ENCODE measurements at regions not wholly inside any gene's neighbourhood (a gene's known extent, or its start where the extent isn't known, plus 50 kb on each side); places are given as distances from the start of the nearest gene placed in this dataset.

- no peak overlapping the region for H3K27ac ChIP-seq
- intact Hi-C loops (cut with DNase I; ENCODE audit: low total_unique reads): no loop called here
- H3K36me3 ChIP-seq: no peaks in the 10 kb centered on the region
- no peak for DNase-seq (ENCODE audit: low spot score in 2 of 2)
- no peaks in the 10 kb centered on the region for H3K9me3 ChIP-seq
- no peaks in the 10 kb centered on the region for H3K27me3 ChIP-seq
- no peaks in the 10 kb centered on the region for H3K4me1 ChIP-seq
- H3K4me3 ChIP-seq: no peak overlapping the region
- TF ChIP-seq POLR2A (IDR thresholded peaks at IDR 0.05) (no peak), POLR2AphosphoS5 (IDR thresholded peaks at IDR 0.05) (no peak), CTCF (IDR thresholded peaks at IDR 0.05) (no peak)
These were observed 77.5 kb upstream of the GRB10 start for GRCh38 chr7:50860174-50860573.

DNA sequence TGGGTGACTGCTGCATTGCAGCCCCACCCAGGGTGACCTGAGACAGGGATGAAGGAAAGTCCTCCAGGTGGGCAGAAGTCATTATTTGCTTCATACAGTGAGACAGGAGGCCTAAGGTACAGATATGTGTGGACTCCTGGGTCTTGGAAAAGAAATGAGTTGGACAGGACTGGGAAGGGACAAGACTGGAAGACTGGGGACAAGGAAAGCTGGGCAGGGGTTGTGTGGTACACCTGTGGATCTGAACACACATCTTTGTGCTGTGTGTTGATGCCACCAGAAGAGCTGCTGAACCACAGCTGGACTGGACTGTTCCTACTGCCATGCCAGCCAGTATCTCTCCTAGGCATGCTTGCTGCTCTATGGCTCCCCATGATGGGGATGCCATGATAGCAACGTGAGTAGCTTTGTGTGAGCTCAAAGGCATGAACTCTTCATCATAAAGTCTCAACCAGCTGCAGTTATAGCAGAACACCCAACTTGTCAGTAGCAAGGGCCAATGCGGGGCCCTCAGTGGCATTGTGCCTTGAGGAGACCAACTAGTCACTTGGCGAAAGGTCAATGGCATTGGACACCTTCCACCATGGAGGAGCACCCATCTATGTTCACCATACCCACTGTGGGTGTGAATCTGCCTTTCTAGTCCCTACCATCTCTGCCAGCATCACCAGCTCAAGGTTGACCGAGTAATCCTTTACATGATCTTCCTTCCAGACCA, 76.0 kb upstream of the GRB10 start:
- Histone ChIP-seq H3K4me1 (no peaks in the 10 kb centered on the region), H3K36me3 (no peaks in the 10 kb centered on the region), H3K9me3 (no peaks in the 10 kb centered on the region), H3K4me3 (no peak overlapping the region), H3K27ac (no peak overlapping the region), H3K27me3 (no peaks in the 10 kb centered on the region)
- DNase-seq (ENCODE audit: low spot score in 2 of 2): no peak
- TF ChIP-seq POLR2A (IDR thresholded peaks at IDR 0.05) (no peak), CTCF (IDR thresholded peaks at IDR 0.05) (no peak), POLR2AphosphoS5 (IDR thresholded peaks at IDR 0.05) (no peak)
- intact Hi-C loops (cut with DNase I; ENCODE audit: low total_unique reads): no loop called here

DNA sequence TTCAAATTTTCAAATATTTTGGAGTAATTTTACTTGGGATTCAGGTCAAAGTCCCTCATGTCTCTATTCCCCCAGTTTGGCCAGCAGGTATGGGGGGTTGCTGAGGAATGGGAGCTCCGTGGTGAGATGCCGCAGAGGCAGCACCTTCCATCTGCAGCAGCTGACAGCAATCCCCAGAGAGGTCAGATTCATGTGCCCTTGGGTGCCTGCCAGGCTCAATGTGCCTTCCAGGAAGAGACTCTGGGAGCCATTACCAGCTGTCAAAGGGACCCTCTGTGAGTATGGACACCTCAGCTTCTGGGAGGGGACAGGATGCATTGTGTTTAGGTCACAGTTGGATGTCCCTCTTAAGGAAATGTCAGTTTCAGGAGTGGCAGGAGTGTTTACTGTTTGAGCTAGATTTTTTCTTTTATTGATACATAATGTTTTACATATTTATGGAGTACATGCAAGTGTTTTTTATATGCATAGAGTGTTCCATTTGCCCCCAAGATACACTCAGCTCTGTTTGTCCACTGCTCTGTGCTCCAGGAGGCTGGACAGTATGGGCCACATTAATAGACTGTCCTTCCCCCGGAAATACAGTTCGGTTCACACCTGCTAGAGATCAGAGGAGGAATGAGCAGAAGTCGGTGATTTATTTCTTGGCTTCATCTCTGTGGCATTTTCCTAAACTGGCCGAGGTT, 75.3 kb upstream of the GRB10 start:
- DNase-seq (ENCODE audit: low spot score in 2 of 2): no peak
- Histone ChIP-seq H3K36me3 (no peaks in the 10 kb centered on the region), H3K27ac (no peak overlapping the region), H3K9me3 (no peaks in the 10 kb centered on the region), H3K4me1 (no peaks in the 10 kb centered on the region), H3K27me3 (no peaks in the 10 kb centered on the region), H3K4me3 (no peak overlapping the region)
- TF ChIP-seq POLR2AphosphoS5 (IDR thresholded peaks at IDR 0.05) (no peak), CTCF (IDR thresholded peaks at IDR 0.05) (no peak), POLR2A (IDR thresholded peaks at IDR 0.05) (no peak)
- intact Hi-C loops (cut with DNase I; ENCODE audit: low total_unique reads): no loop called here

- intact Hi-C loops (cut with DNase I; ENCODE audit: low total_unique reads): no loop called here
- Histone ChIP-seq H3K4me3 (no peak overlapping the region), H3K9me3 (no peaks in the 10 kb centered on the region), H3K27me3 (no peaks in the 10 kb centered on the region), H3K36me3 (no peaks in the 10 kb centered on the region), H3K4me1 (no peaks in the 10 kb centered on the region), H3K27ac (no peak overlapping the region)
- TF ChIP-seq CTCF (IDR thresholded peaks at IDR 0.05) (no peak), POLR2A (IDR thresholded peaks at IDR 0.05) (no peak), POLR2AphosphoS5 (IDR thresholded peaks at IDR 0.05) (no peak)
- DNase-seq (ENCODE audit: low spot score in 2 of 2): no peak
These were observed 74.1 kb upstream of the GRB10 start for GRCh38 chr7:50856806-50857205.

GRCh38 chr7:50856231-50856630, 73.5 kb upstream of the GRB10 start:
- H3K27ac ChIP-seq: no peak overlapping the region
- no peak for DNase-seq (ENCODE audit: low spot score in 2 of 2)
- no peak overlapping the region for H3K4me3 ChIP-seq
- intact Hi-C loops (cut with DNase I; ENCODE audit: low total_unique reads): no loop called here
- no peak for TF ChIP-seq POLR2AphosphoS5 (IDR thresholded peaks at IDR 0.05)
- TF ChIP-seq POLR2A (IDR thresholded peaks at IDR 0.05): no peak
- no peak for TF ChIP-seq CTCF (IDR thresholded peaks at IDR 0.05)
- H3K4me1 ChIP-seq: no peaks in the 10 kb centered on the region
- H3K36me3 ChIP-seq: no peaks in the 10 kb centered on the region
- H3K27me3 ChIP-seq: no peaks in the 10 kb centered on the region
- H3K9me3 ChIP-seq: no peaks in the 10 kb centered on the region

Measured in breast epithelium (tissue), 4 donors.